GM18907 (cell line): ENCODE measurements at regions not wholly inside any gene's neighbourhood (a gene's known extent, or its start where the extent isn't known, plus 50 kb on each side); places are given as distances from the start of the nearest gene placed in this dataset.
A peak's percentile ranks its signal among the peaks of the same experiment; 100 is the strongest.
"Not testable (repeated sequence)": the region's sequence is repeated elsewhere in the genome, so short reads cannot be mapped to it uniquely, and the experiment has no call there.

Experiments
- ATAC-seq: cut with Tn5 transposase; IDR thresholded peaks from one replicate; pipeline ENCODE4 v1.9.1; 2021; ENCODE audit warnings: mild to moderate bottlenecking, moderate library complexity; ENCODE audit not compliant: unreplicated experiment

GRCh38 chr15:61374848-61375247, 145.7 kb upstream of the RORA start:
- ATAC-seq, result no peak

- no peak for ATAC-seq
These were observed 138.9 kb upstream of the RORA start for GRCh38 chr15:61367953-61368352.

- ATAC-seq, result no peak
These were observed 135.8 kb upstream of the RORA start for GRCh38 chr15:61364871-61365270.

- ATAC-seq, result not testable (repeated sequence)
These were observed 133.8 kb upstream of the RORA start for GRCh38 chr15:61362912-61363311.

- no peak for ATAC-seq
These were observed 115.2 kb upstream of the RORA start for GRCh38 chr15:61344293-61344692.

GRCh38 chr15:61342390-61342789, 113.3 kb upstream of the RORA start:
- ATAC-seq, result no peak

GRCh38 chr15:61339516-61339915, 110.4 kb upstream of the RORA start:
- ATAC-seq, result no peak

GRCh38 chr15:61337541-61337940, 108.4 kb upstream of the RORA start:
- no peak for ATAC-seq

GRCh38 chr15:61336026-61336638, 107.0 kb upstream of the RORA start:
- ATAC-seq, result no peak

- ATAC-seq, result not testable (repeated sequence)
These were observed 105.6 kb upstream of the RORA start for GRCh38 chr15:61334714-61335113.

- no peak for ATAC-seq
These were observed 101.9 kb upstream of the RORA start for GRCh38 chr15:61331019-61331418.

GRCh38 chr15:61327019-61327631, 98.0 kb upstream of the RORA start:
- peak; percentile 88 for ATAC-seq

GRCh38 chr15:61319892-61320291, 90.8 kb upstream of the RORA start:
- ATAC-seq, result no peak

GRCh38 chr15:61318802-61319525, 89.9 kb upstream of the RORA start:
- ATAC-seq, result no peak

- no peak for ATAC-seq
These were observed 89.2 kb upstream of the RORA start for GRCh38 chr15:61318301-61318700.

GRCh38 chr15:61315471-61315870, 86.4 kb upstream of the RORA start:
- ATAC-seq, result no peak

GRCh38 chr15:61314427-61314826, 85.3 kb upstream of the RORA start:
- no peak for ATAC-seq

GRCh38 chr15:61309617-61310016, 80.5 kb upstream of the RORA start:
- no peak for ATAC-seq

GRCh38 chr15:61309031-61309511, 80.0 kb upstream of the RORA start:
- no peak for ATAC-seq

GRCh38 chr15:61308437-61308836, 79.3 kb upstream of the RORA start:
- ATAC-seq, result no peak

GRCh38 chr15:61307474-61307873, 78.4 kb upstream of the RORA start:
- no peak for ATAC-seq

GRCh38 chr15:61301701-61302100, 72.6 kb upstream of the RORA start:
- no peak for ATAC-seq
